H1 (cell line): ENCODE measurements at regions not wholly inside any gene's neighbourhood (a gene's known extent, or its start where the extent isn't known, plus 50 kb on each side); places are given as distances from the start of the nearest gene placed in this dataset.

ENCODE experiments used
- CTCF ChIA-PET: fragments of 300-600 bp; sonication (Branson Sonifier 250); formaldehyde crosslinking; loops from one replicate; lab custom pipeline; 2021; ENCODE audit not compliant: partially characterized antibody; lab: Charles Lee
- POLR2A ChIA-PET: fragments of 300-600 bp; sonication (Branson Sonifier 250); formaldehyde crosslinking; loops from one replicate; lab custom pipeline; 2021; ENCODE audit warnings: inconsistent platforms; ENCODE audit not compliant: partially characterized antibody; lab: Charles Lee
- DNase-seq, 2 experiments: peaks; one replicate each; pipeline versions ENCODE4 v3.0.0 to v3.0.0-alpha.2; 2010 to 2022; ENCODE audit warnings: low spot score in 2 of 2, low read depth in 1 of 2, mixed read lengths in 1 of 2
- FAIRE-seq: peaks from 2 replicates; lab custom pipeline; 2011; peaks lifted over from hg19 to GRCh38; lab: Jason Lieb, UNC
- H2AFZ ChIP-seq: 2 replicates; pipeline ENCODE4 v1.8.1; 2012; ENCODE audit warnings: low read length, inconsistent platforms
- H2AK5ac ChIP-seq: 2 replicates; pipeline ENCODE4 v1.6.1; 2013; ENCODE audit warnings: low read depth, low read length
- H2BK120ac ChIP-seq: replicated peaks from 2 replicates; pipeline ENCODE3; 2013; ENCODE audit warnings: low read depth, low read length, inconsistent platforms
- H2BK12ac ChIP-seq: 2 replicates; pipeline ENCODE4 v1.6.1; 2013; ENCODE audit warnings: low read depth, low read length
- H2BK15ac ChIP-seq: 2 replicates; pipeline ENCODE4 v1.6.1; 2013; ENCODE audit warnings: low read length
- H2BK20ac ChIP-seq: 2 replicates; pipeline ENCODE4 v1.6.1; 2013; ENCODE audit warnings: low read length
- H2BK5ac ChIP-seq: 2 replicates; pipeline ENCODE4 v1.6.1; 2013; ENCODE audit warnings: low read depth, low read length
- H3K14ac ChIP-seq: 2 replicates; pipeline ENCODE4 v1.6.1; 2013; ENCODE audit warnings: inconsistent platforms; ENCODE audit not compliant: insufficient read length
- H3K18ac ChIP-seq: 2 replicates; pipeline ENCODE4 v1.6.1; 2013; ENCODE audit warnings: low read length; ENCODE audit errors: extremely low read depth
- H3K23ac ChIP-seq: 2 replicates; pipeline ENCODE4 v1.6.1; 2013; ENCODE audit warnings: inconsistent platforms; ENCODE audit not compliant: insufficient read length
- H3K23me2 ChIP-seq: 2 replicates; pipeline ENCODE4 v1.6.1; 2013; ENCODE audit warnings: low read depth, low read length
- H3K27ac ChIP-seq: 2 replicates; pipeline ENCODE4 v1.6.1; 2011; ENCODE audit warnings: low read depth, low read length, inconsistent platforms
- H3K27me3 ChIP-seq, 4 experiments: replicated peaks in 1 of 4; 1 replicate in 1 of 4; 2 replicates in 3 of 4; pipeline versions ENCODE4 v1.6.1 to v1.8.1; 2011 to 2013; ENCODE audit warnings: low read length in 3 of 4, mild to moderate bottlenecking in 3 of 4, inconsistent platforms in 2 of 4, mixed read lengths in 2 of 4, moderate library complexity in 1 of 4; ENCODE audit not compliant: control insufficient read depth in 3 of 4, insufficient read depth in 3 of 4; ENCODE audit errors: extremely low read depth in 1 of 4
- H3K36me3 ChIP-seq, 4 experiments: 2 replicates each; pipeline versions ENCODE4 v1.6.1 to v1.8.1; 2011 to 2013; ENCODE audit warnings: mild to moderate bottlenecking in 4 of 4, low read length in 3 of 4, moderate library complexity in 2 of 4, control low read depth in 1 of 4, inconsistent platforms in 1 of 4; ENCODE audit not compliant: insufficient read depth in 4 of 4, control insufficient read depth in 2 of 4
- H3K4ac ChIP-seq: replicated peaks from 2 replicates; pipeline ENCODE3; 2013; ENCODE audit warnings: low read length, low read depth, mixed read lengths, inconsistent platforms; ENCODE audit not compliant: insufficient read length
- H3K4me1 ChIP-seq, 4 experiments: replicated peaks in 1 of 4; 1 replicate in 1 of 4; 2 replicates in 3 of 4; pipeline versions ENCODE4 v1.6.1 to v1.8.1; 2011 to 2013; ENCODE audit warnings: low read length in 3 of 4, inconsistent platforms in 2 of 4, mixed read lengths in 1 of 4; ENCODE audit not compliant: insufficient read depth in 4 of 4, control insufficient read depth in 3 of 4
- H3K4me2 ChIP-seq, 2 experiments: 2 replicates each; pipeline versions ENCODE4 v1.6.1 to v1.8.1; 2011 to 2013; ENCODE audit warnings: low read depth in 2 of 2, low read length in 2 of 2, control low read depth in 1 of 2, inconsistent platforms in 1 of 2, mild to moderate bottlenecking in 1 of 2; ENCODE audit not compliant: insufficient read depth in 1 of 2
- H3K4me3 ChIP-seq, 4 experiments: fragments of 200-600, 300-600 bp in 1 of 4; sonication (generic), shearing (Covaris generic), sonication (Bioruptor Twin) in 1 of 4; 2 replicates each; pipeline versions ENCODE4 v1.5.1 to v1.8.1; 2011 to 2016; ENCODE audit warnings: low read length in 4 of 4, low read depth in 3 of 4, control low read depth in 2 of 4, inconsistent platforms in 2 of 4, mild to moderate bottlenecking in 2 of 4, mixed read lengths in 1 of 4, moderate library complexity in 1 of 4; ENCODE audit not compliant: insufficient read depth in 2 of 4; ENCODE audit errors: extremely low read depth in 1 of 4
- H3K56ac ChIP-seq: replicated peaks from 2 replicates; pipeline ENCODE3; 2013; ENCODE audit warnings: low read depth, mild to moderate bottlenecking, mixed read lengths, low read length, inconsistent platforms; ENCODE audit not compliant: insufficient read length
- H3K79me1 ChIP-seq: 2 replicates; pipeline ENCODE4 v1.6.1; 2013; ENCODE audit warnings: low read depth, low read length, control low read depth
- H3K79me2 ChIP-seq, 2 experiments: 2 replicates each; pipeline versions ENCODE4 v1.6.1 to v1.8.1; 2012 to 2013; ENCODE audit warnings: low read length in 2 of 2, mild to moderate bottlenecking in 2 of 2, inconsistent platforms in 1 of 2; ENCODE audit not compliant: insufficient read depth in 2 of 2, control insufficient read depth in 1 of 2
- H3K9ac ChIP-seq, 4 experiments: replicated peaks in 1 of 4; 1 replicate in 1 of 4; 2 replicates in 3 of 4; pipeline versions ENCODE4 v1.6.1 to v1.8.1; 2011 to 2013; ENCODE audit warnings: low read depth in 3 of 4, low read length in 3 of 4, control low read depth in 2 of 4, mild to moderate bottlenecking in 2 of 4, moderate library complexity in 2 of 4, inconsistent platforms in 1 of 4; ENCODE audit errors: extremely low read depth in 1 of 4
- H3K9me3 ChIP-seq, 2 experiments: 2 replicates each; pipeline versions ENCODE4 v1.6.1 to v1.8.1; 2012 to 2013; ENCODE audit warnings: mild to moderate bottlenecking in 2 of 2, moderate library complexity in 2 of 2, control low read depth in 1 of 2, inconsistent platforms in 1 of 2, low read depth in 1 of 2, low read length in 1 of 2, mixed read lengths in 1 of 2; ENCODE audit not compliant: insufficient read depth in 2 of 2
- H4K20me1 ChIP-seq, 2 experiments: replicated peaks in 1 of 2; 2 replicates each; pipeline versions ENCODE3 to v1.8.1; 2011 to 2013; ENCODE audit warnings: inconsistent platforms in 2 of 2, low read length in 2 of 2, mild to moderate bottlenecking in 1 of 2; ENCODE audit not compliant: insufficient read depth in 2 of 2, control insufficient read depth in 1 of 2
- H4K5ac ChIP-seq: 2 replicates; pipeline ENCODE4 v1.6.1; 2013; ENCODE audit warnings: low read length, low read depth, mixed read lengths, inconsistent platforms; ENCODE audit not compliant: insufficient read length
- H4K8ac ChIP-seq: 2 replicates; pipeline ENCODE4 v1.8.0; 2013; ENCODE audit warnings: mild to moderate bottlenecking, moderate library complexity, low read length, inconsistent platforms; ENCODE audit not compliant: insufficient read depth; ENCODE audit errors: extremely low read depth
- H4K91ac ChIP-seq: replicated peaks from 2 replicates; pipeline ENCODE3; 2013; ENCODE audit warnings: low read length, mixed read lengths, inconsistent platforms; ENCODE audit not compliant: insufficient read length
- BCL11A ChIP-seq, 2 experiments: IDR thresholded peaks; one replicate each; pipeline ENCODE4 v1.6.1; 2011; ENCODE audit warnings: low read depth in 2 of 2, low read length in 2 of 2, mild to moderate bottlenecking in 2 of 2
- CHD1 ChIP-seq: IDR thresholded peaks from 2 replicates; pipeline ENCODE4 v1.6.1; 2012; ENCODE audit warnings: low read depth, low read length, improper control_type of control experiment
- CHD2 ChIP-seq: IDR thresholded peaks from 2 replicates; pipeline ENCODE4 v1.6.1; 2012; ENCODE audit warnings: low read length, improper control_type of control experiment
- CREB1 ChIP-seq: IDR thresholded peaks from 2 replicates; pipeline ENCODE4 v1.6.1; 2012; ENCODE audit warnings: inconsistent platforms
- MAFK ChIP-seq: IDR thresholded peaks from 2 replicates; pipeline ENCODE4 v1.6.1; 2012; ENCODE audit warnings: low read depth, mild to moderate bottlenecking, improper control_type of control experiment, low read length
- RXRA ChIP-seq: IDR thresholded peaks from 2 replicates; pipeline ENCODE4 v1.6.1; 2011; ENCODE audit warnings: low read depth, mild to moderate bottlenecking, low read length, moderate library complexity; ENCODE audit not compliant: insufficient read depth
- SIX5 ChIP-seq: IDR thresholded peaks from 2 replicates; pipeline ENCODE4 v1.6.1; 2011; ENCODE audit warnings: mild to moderate bottlenecking, low read depth, low read length
- TCF12 ChIP-seq: IDR thresholded peaks from 2 replicates; pipeline ENCODE4 v1.6.1; 2011; ENCODE audit warnings: low read depth, mild to moderate bottlenecking, low read length
- whole genome bisulfite sequencing, 2 experiments: shearing (Covaris generic) in 1 of 2; methylation state at CpG; one replicate each; pipeline versions ENCODE4 v1.1.6 to v1.1.7; 2013 to 2015; ENCODE audit warnings: low lambda C conversion rate in 2 of 2, mixed read lengths in 2 of 2, inconsistent platforms in 1 of 2, low coverage in 1 of 2, missing lambda C conversion rate in 1 of 2; ENCODE audit not compliant: insufficient replicate concordance in 2 of 2, insufficient coverage in 1 of 2, insufficient read length in 1 of 2; ENCODE audit errors: extremely low coverage in 1 of 2, missing lambda C conversion rate in 1 of 2; 5-methylcytosine and 5-hydroxymethylcytosine counted together
- TF ChIP-seq, protein P1 (sequence below): IDR thresholded peaks from 2 replicates; pipeline ENCODE4 v1.6.1; 2011; ENCODE audit warnings: low read length, improper control_type of control experiment
- TF ChIP-seq, protein P2 (sequence below): IDR thresholded peaks from 2 replicates; pipeline ENCODE4 v1.6.1; 2012; ENCODE audit warnings: inconsistent platforms

DNA sequence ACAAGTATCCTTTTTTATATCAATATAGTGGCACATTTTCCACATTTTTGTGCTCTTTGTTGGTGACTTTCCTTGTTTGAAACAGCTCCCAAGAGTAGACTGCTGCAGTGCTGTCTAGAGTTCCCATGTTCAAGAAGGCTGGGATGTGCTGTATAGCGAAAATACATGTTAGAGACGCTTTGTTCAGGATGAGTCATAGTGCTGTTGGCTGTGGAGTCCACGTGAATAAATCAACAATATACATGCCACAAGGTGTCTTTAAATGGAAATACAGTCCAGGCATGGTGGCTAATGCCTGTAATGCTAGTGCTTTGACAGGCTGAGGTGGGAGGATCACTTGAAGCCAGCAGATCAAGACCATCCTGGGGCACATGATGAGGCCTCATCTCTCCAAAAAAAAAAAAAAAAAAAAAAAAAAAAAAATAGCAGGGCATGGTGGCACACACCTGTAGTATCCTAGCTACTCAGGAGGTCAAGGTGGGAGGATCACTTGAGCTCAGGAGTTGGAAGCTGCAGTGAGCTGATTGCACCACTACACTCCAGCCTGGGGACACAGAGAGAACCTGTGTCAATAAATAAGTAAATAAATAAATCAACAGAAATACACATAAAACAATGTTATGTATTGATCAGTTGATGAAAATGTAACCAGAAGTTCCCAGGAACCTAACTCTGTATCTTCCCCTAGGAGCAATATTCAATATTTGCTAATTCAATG, 256.8 kb upstream of the STS start:
- H3K79me1 ChIP-seq: no peaks in the 10 kb centered on the region
- H3K9ac ChIP-seq: no peak overlapping the region
- H2BK5ac ChIP-seq: no peak overlapping the region
- H3K56ac ChIP-seq: no peak overlapping the region
- no peaks in the 10 kb centered on the region for H3K4me1 ChIP-seq
- no peak overlapping the region for H3K18ac ChIP-seq
- no peak overlapping the region for H4K5ac ChIP-seq
- no peak overlapping the region for H2BK120ac ChIP-seq
- H4K20me1 ChIP-seq: no peaks in the 10 kb centered on the region
- 0 out of 4 replicates have a peak, but pooled peaks cover 0 to 6% of the 10 kb centered on the region in 2 experiments for H3K9me3 ChIP-seq
- H3K36me3 ChIP-seq: peaks cover 0 to 2% (median 0%) of the 10 kb centered on the region in 4 experiments; a peak in 1 of 8 replicates
- no peaks in the 10 kb centered on the region for H3K27me3 ChIP-seq
- H3K23ac ChIP-seq: no peak overlapping the region
- H3K4me2 ChIP-seq: no peak overlapping the region
- H2BK15ac ChIP-seq: no peak overlapping the region
- 87% methylated on average over 3 of the region's 3 CpGs; no CpG with 5 or more reads in 1 of the 2 experiments for WGBS, 2 experiments
- POLR2A ChIA-PET: interaction anchor here (0.6 kb wide), 1 partner anchor 92 kb away, joined by 3 read pairs; no protein-coding TSS in a partner anchor
- H3K4me3 ChIP-seq: no peak overlapping the region
- H4K8ac ChIP-seq: no peak overlapping the region
- no peak overlapping the region for H2AK5ac ChIP-seq
- H3K23me2 ChIP-seq: no peaks in the 10 kb centered on the region
- H2AFZ ChIP-seq: no peak overlapping the region
- no peak overlapping the region for H3K27ac ChIP-seq
- CTCF ChIA-PET: no interaction called here
- H4K91ac ChIP-seq: no peak overlapping the region
- H2BK12ac ChIP-seq: no peak overlapping the region
- H2BK20ac ChIP-seq: no peak overlapping the region
- DNase-seq (no peak), FAIRE-seq (no peak)
- no peaks in the 10 kb centered on the region for H3K79me2 ChIP-seq
- H3K4ac ChIP-seq: no peak overlapping the region
- no peak overlapping the region for H3K14ac ChIP-seq
- TF ChIP-seq BCL11A (IDR thresholded peaks at IDR 0.05; ENCODE audit: low read depth in 2 of 2, low read length in 2 of 2): no peak
- TF ChIP-seq RXRA: no peak
- TF ChIP-seq CHD2: no peak
- no peak for TF ChIP-seq SIX5
- TF ChIP-seq MAFK: no peak
- TF ChIP-seq, protein P1, sequence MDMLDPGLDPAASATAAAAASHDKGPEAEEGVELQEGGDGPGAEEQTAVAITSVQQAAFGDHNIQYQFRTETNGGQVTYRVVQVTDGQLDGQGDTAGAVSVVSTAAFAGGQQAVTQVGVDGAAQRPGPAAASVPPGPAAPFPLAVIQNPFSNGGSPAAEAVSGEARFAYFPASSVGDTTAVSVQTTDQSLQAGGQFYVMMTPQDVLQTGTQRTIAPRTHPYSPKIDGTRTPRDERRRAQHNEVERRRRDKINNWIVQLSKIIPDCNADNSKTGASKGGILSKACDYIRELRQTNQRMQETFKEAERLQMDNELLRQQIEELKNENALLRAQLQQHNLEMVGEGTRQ: no peak
- no peak for TF ChIP-seq CHD1
- TF ChIP-seq CREB1: no peak
- TF ChIP-seq, protein P2, sequence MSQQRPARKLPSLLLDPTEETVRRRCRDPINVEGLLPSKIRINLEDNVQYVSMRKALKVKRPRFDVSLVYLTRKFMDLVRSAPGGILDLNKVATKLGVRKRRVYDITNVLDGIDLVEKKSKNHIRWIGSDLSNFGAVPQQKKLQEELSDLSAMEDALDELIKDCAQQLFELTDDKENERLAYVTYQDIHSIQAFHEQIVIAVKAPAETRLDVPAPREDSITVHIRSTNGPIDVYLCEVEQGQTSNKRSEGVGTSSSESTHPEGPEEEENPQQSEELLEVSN: no peak
- no peak for TF ChIP-seq TCF12
